GM18499 (cell line): ENCODE measurements at regions not wholly inside any gene's neighbourhood (a gene's known extent, or its start where the extent isn't known, plus 50 kb on each side); places are given as distances from the start of the nearest gene placed in this dataset.
"Not testable (repeated sequence)": the region's sequence is repeated elsewhere in the genome, so short reads cannot be mapped to it uniquely, and the experiment has no call there.

Source experiments
- ATAC-seq: cut with Tn5 transposase; IDR thresholded peaks from one replicate; pipeline ENCODE4 v1.9.1; 2021; ENCODE audit warnings: moderate number of reproducible peaks; ENCODE audit not compliant: insufficient read depth, unreplicated experiment

- ATAC-seq = no peak
Measured at GRCh38 chr14:31911160-31911559, 165.9 kb upstream of the ARHGAP5 start.

GRCh38 chr14:31913370-31913769, 163.7 kb upstream of the ARHGAP5 start:
- no peak for ATAC-seq

GRCh38 chr14:31918289-31918688, 158.8 kb upstream of the ARHGAP5 start:
- not testable (repeated sequence) for ATAC-seq

- ATAC-seq = no peak
Measured at GRCh38 chr14:31920001-31920400, 157.1 kb upstream of the ARHGAP5 start.

GRCh38 chr14:31920989-31921650, 156.0 kb upstream of the ARHGAP5 start:
- ATAC-seq = no peak

- ATAC-seq = no peak
Measured at GRCh38 chr14:31921721-31922120, 155.4 kb upstream of the ARHGAP5 start.

- ATAC-seq = no peak
Measured at GRCh38 chr14:31926123-31926522, 151.0 kb upstream of the ARHGAP5 start.

GRCh38 chr14:31926652-31927347, 150.3 kb upstream of the ARHGAP5 start:
- ATAC-seq = no peak

- ATAC-seq = no peak
Measured at GRCh38 chr14:31927348-31927832, 149.7 kb upstream of the ARHGAP5 start.

- ATAC-seq = no peak
Measured at GRCh38 chr14:31930070-31930469, 147.0 kb upstream of the ARHGAP5 start.

- no peak for ATAC-seq
Measured at GRCh38 chr14:31930493-31931240, 146.4 kb upstream of the ARHGAP5 start.

- ATAC-seq = no peak
Measured at GRCh38 chr14:31932675-31933074, 144.4 kb upstream of the ARHGAP5 start.

- no peak for ATAC-seq
Measured at GRCh38 chr14:31933716-31934115, 143.4 kb upstream of the ARHGAP5 start.

- ATAC-seq = no peak
Measured at GRCh38 chr14:31934767-31935266, 142.3 kb upstream of the ARHGAP5 start.

GRCh38 chr14:31935391-31935790, 141.7 kb upstream of the ARHGAP5 start:
- ATAC-seq = no peak

GRCh38 chr14:31936115-31936514, 141.0 kb upstream of the ARHGAP5 start:
- no peak for ATAC-seq

GRCh38 chr14:31937730-31938346, 139.3 kb upstream of the ARHGAP5 start:
- ATAC-seq = peak; percentile 99

GRCh38 chr14:31939934-31940333, 137.2 kb upstream of the ARHGAP5 start:
- ATAC-seq = no peak

- no peak for ATAC-seq
Measured at GRCh38 chr14:31941487-31941886, 135.6 kb upstream of the ARHGAP5 start.

GRCh38 chr14:31942166-31942841, 134.8 kb upstream of the ARHGAP5 start:
- ATAC-seq = no peak
